ENCODE measurements at regions not wholly inside any gene's neighbourhood (a gene's known extent, or its start where the extent isn't known, plus 50 kb on each side); places are given as distances from the start of the nearest gene placed in this dataset.

DNA sequence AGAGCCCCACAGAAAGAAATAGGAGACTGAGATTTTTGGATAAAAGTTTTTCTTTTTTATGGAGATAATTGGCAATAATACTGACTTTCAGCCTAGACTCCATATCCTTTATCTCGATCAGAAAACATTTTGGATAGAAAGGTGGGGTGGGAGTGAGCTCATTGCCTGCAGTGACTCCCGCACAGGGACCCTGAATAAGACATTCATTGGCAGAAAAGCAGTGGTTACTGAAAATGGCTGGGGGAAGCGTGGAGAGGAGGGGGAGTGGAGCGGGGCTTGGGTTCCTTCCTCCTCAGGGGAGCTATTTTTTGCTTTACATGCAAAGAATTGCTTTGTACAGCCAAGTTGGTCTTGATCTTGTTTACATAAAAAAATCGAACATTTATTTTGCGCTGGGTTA, 90.4 kb upstream of the BMPER start:
- H3K27me3 ChIP-seq, result no peaks in the 10 kb centered on the region
- peak overlapping the region; percentile 67 for H3K4me2 ChIP-seq
- peaks cover 9% of the 10 kb centered on the region; the same call in 1 of the 2 replicates for H3K9me3 ChIP-seq
- H3K4me1 ChIP-seq, result peaks cover 21% of the 10 kb centered on the region
- TF ChIP-seq Cebpa-rat (IDR thresholded peaks at IDR 0.05), result no peak
- H3K27ac ChIP-seq, result peak overlapping the region; percentile 42
- H3K9ac ChIP-seq, result no peak overlapping the region
- 0 out of 2 replicates have a peak overlapping the region, but pooled peaks have one; percentile 4 for H3K4me3 ChIP-seq
- no peaks in the 10 kb centered on the region for H4K20me1 ChIP-seq
- H3K36me3 ChIP-seq, result no peaks in the 10 kb centered on the region

DNA sequence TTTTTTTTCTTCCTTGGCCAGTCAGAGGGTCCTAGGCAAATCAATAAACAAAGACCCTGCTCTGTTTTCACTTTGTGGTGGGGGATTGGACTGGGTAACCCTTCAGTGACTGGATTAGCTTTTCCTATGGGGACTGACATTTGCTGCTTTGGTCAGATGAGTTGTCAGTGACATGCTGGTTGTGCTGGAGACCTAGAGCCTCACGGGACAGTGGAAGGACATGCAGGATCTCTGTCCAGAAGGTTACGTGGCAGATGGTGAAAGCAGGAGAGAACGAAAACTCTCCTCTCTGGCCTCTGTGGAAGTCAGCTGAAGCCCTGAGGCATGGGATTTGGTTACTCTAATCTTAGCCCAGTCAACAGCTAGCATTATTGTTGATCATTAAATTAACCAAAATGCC, 90.0 kb upstream of the BMPER start:
- Histone ChIP-seq H3K36me3 (no peaks in the 10 kb centered on the region), H3K4me2 (peak overlapping the region; percentile 67), H3K27me3 (no peaks in the 10 kb centered on the region), H3K9ac (no peak overlapping the region), H3K4me3 (no peak overlapping the region), H3K4me1 (peaks cover 21% of the 10 kb centered on the region), H3K9me3 (peaks cover 13% of the 10 kb centered on the region; the same call in 1 of the 2 replicates), H3K27ac (no peak overlapping the region), H4K20me1 (no peaks in the 10 kb centered on the region)
- no peak for TF ChIP-seq Cebpa-rat (IDR thresholded peaks at IDR 0.05)

DNA sequence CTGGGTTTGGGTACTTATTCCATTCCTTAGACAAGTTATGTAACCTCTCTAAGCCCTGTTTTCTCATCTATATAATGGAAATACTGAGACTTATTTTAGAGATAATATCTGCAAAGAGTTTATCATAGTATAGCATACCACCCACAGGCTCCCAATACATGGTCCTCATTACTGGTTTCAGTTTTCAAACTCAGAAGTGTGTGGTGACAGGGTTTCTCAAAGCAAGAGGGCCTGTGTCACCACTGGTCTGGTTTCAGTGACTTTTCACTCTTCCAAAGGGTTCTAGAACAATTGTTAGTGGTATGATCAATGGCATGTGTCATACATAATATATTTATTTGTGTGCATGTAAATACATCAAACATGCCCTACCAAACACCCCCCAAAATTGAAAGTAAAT, 89.2 kb upstream of the BMPER start:
- Histone ChIP-seq H3K9me3 (peaks cover 15% of the 10 kb centered on the region; the same call in 1 of the 2 replicates), H3K27ac (no peak overlapping the region), H3K4me1 (peaks cover 21% of the 10 kb centered on the region), H4K20me1 (no peaks in the 10 kb centered on the region), H3K4me2 (no peak overlapping the region), H3K9ac (no peak overlapping the region), H3K4me3 (no peak overlapping the region), H3K36me3 (no peaks in the 10 kb centered on the region), H3K27me3 (no peaks in the 10 kb centered on the region)
- TF ChIP-seq Cebpa-rat (IDR thresholded peaks at IDR 0.05), result no peak

DNA sequence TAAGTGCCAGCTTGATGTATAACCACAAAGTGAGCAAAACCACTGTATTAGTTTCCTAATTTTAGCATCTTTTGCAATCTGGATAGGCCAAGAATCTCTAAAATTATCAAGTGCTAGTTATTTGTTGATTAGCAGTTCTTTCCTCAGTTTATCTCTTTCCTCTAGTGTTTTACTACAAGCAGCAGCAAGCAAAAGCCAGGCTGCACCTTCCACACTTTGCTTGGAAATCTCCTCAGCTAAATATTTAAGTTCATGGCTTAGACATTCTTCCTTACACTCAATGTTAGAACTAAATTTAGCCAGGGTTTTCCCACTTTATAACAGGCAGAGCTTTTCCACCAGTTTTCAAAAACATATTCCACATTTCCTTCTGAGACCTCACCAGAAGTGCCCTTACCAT, 85.7 kb upstream of the BMPER start:
- Histone ChIP-seq H3K4me3 (no peak overlapping the region), H3K4me1 (peaks cover 12% of the 10 kb centered on the region), H3K9ac (no peak overlapping the region), H4K20me1 (no peaks in the 10 kb centered on the region), H3K27ac (no peak overlapping the region), H3K27me3 (no peaks in the 10 kb centered on the region), H3K36me3 (no peaks in the 10 kb centered on the region), H3K4me2 (no peak overlapping the region), H3K9me3 (peaks cover 11% of the 10 kb centered on the region; the same call in 1 of the 2 replicates)
- TF ChIP-seq Cebpa-rat (IDR thresholded peaks at IDR 0.05), result no peak

DNA sequence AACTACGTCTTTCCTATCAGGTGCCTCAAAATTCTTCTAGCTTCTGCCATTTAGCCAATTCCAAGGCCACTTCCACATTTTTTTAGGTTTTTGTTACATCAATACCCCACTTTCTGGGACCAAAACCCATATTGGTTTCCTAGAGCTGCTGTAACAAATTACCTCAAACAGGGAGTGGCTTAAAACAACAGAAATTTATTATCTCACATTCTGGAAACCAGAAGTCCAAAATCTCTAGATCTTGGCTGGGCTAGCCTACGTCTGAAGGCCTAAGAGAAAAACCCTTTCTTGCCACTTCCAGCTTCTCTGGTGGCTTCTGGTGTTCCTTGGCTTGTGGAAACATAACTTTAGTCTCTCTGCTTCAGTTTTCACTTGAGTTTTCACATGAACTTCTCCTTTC, 85.1 kb upstream of the BMPER start:
- no peak overlapping the region for H3K9ac ChIP-seq
- no peak overlapping the region for H3K27ac ChIP-seq
- no peak overlapping the region for H3K4me3 ChIP-seq
- peaks cover 6% of the 10 kb centered on the region for H3K4me1 ChIP-seq
- no peaks in the 10 kb centered on the region for H3K36me3 ChIP-seq
- no peak overlapping the region for H3K4me2 ChIP-seq
- H4K20me1 ChIP-seq, result no peaks in the 10 kb centered on the region
- peaks cover 11% of the 10 kb centered on the region; the same call in 1 of the 2 replicates for H3K9me3 ChIP-seq
- TF ChIP-seq Cebpa-rat (IDR thresholded peaks at IDR 0.05), result no peak
- no peaks in the 10 kb centered on the region for H3K27me3 ChIP-seq

DNA sequence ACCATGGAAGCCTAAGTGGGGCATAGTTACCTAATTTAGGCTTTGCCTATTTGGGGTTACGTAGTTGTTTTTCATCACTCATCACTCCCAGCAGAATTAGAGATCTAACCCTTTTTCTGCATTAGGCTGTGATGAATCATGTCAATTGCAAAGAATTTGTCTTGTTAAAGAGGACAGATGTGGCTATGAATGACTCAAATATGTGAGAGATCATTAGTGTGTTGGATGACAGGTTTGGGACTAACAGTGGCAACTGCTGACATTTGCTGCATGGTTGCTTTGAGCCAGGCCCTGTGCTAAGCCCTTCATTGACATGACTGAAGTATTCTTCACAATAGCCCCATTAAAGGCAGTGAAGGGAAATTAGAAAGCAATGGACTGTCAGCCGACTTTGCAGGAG, 83.4 kb upstream of the BMPER start:
- Histone ChIP-seq H3K4me1 (no peaks in the 10 kb centered on the region), H3K27ac (no peak overlapping the region), H3K4me2 (no peak overlapping the region), H3K4me3 (no peak overlapping the region), H3K9me3 (peaks cover 11% of the 10 kb centered on the region; the same call in 1 of the 2 replicates), H4K20me1 (no peaks in the 10 kb centered on the region), H3K36me3 (no peaks in the 10 kb centered on the region), H3K27me3 (no peaks in the 10 kb centered on the region), H3K9ac (no peak overlapping the region)
- TF ChIP-seq Cebpa-rat (IDR thresholded peaks at IDR 0.05), result no peak

DNA sequence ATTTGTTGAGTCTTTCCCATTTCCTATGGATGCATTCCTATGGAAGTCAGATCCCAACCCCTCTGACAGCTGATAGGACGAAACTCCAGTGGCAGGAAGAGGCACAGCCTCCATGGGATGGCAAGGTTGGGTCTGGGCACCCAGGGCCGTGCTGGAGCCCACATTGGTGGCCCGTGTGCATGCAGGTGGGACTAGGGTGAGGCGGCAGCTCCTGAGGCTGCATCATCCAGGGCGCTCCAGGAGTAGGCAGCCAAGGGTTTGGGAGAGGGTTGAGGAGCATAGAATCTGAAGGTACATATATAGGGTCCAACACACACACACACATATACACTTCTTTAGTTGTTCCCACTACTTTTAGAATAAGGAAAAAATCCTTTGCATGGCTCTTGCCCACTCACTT, 81.4 kb upstream of the BMPER start:
- no peak for TF ChIP-seq Cebpa-rat (IDR thresholded peaks at IDR 0.05)
- H4K20me1 ChIP-seq, result no peaks in the 10 kb centered on the region
- H3K4me3 ChIP-seq, result no peak overlapping the region
- H3K9me3 ChIP-seq, result peaks cover 13% of the 10 kb centered on the region; the same call in 1 of the 2 replicates
- H3K36me3 ChIP-seq, result no peaks in the 10 kb centered on the region
- H3K4me1 ChIP-seq, result no peaks in the 10 kb centered on the region
- H3K4me2 ChIP-seq, result no peak overlapping the region
- H3K27ac ChIP-seq, result no peak overlapping the region
- no peaks in the 10 kb centered on the region for H3K27me3 ChIP-seq
- no peak overlapping the region for H3K9ac ChIP-seq

DNA sequence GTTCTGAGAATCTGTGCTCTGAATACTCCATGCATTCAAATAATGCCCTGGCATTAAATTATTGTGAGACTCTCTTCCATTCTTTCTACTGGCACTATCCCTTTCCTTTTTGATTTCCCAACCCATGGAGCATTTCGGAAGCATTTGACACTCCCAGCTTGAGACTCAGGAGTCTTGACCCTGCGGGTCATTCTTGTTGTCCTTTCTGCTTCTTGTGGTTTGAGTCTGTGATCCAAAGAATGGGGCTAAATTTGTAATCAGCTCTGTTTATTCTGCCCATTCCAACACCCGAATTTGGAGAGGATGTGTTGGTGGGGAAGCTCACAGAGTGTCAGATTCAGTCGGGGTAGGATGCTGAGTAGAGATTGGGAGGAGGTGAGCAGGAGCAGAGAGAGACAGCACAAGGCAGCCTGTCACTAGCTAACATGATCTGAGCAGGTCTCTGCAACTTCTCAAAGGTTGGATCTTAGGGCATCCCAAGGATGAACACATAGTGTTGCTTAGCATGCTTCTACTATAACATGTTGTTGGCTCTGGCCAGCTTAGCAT, 80.4 kb upstream of the BMPER start:
- H3K4me3 ChIP-seq, result no peak overlapping the region
- H3K27me3 ChIP-seq, result no peaks in the 10 kb centered on the region
- H3K4me2 ChIP-seq, result no peak overlapping the region

DNA sequence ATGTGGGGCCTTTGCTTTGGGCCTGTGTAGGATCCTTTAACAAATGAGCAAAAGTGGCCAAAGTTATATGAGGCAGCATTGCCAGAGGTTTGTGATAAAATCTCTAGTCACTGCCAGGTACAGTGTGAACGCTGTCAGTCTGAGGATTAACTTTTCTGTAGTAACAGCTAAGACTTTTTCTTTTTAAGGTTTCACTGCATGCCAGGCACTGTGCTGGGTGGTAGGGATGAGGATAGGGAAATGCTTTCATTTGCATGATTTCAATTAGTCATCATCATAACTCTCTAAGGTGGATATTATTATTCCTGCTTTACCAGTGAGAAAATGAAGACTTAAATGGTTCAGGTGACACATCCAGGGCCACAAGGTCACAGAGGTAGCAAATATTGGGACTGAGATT, 79.7 kb upstream of the BMPER start:
- Histone ChIP-seq H3K27me3 (no peaks in the 10 kb centered on the region), H3K36me3 (no peaks in the 10 kb centered on the region), H4K20me1 (no peaks in the 10 kb centered on the region), H3K4me3 (no peak overlapping the region), H3K27ac (no peak overlapping the region), H3K4me2 (no peak overlapping the region), H3K9me3 (0 out of 2 replicates have a peak, but pooled peaks cover 6% of the 10 kb centered on the region), H3K9ac (no peak overlapping the region), H3K4me1 (no peaks in the 10 kb centered on the region)
- no peak for TF ChIP-seq Cebpa-rat (IDR thresholded peaks at IDR 0.05)

More for the DNA sequence above, 80.4 kb upstream of the BMPER start:
- peaks cover 11% of the 10 kb centered on the region; the same call in 1 of the 2 replicates for H3K9me3 ChIP-seq
- no peaks in the 10 kb centered on the region for H3K4me1 ChIP-seq
- no peak for TF ChIP-seq Cebpa-rat (IDR thresholded peaks at IDR 0.05)
- no peak overlapping the region for H3K9ac ChIP-seq
- H3K27ac ChIP-seq, result no peak overlapping the region
- H3K36me3 ChIP-seq, result no peaks in the 10 kb centered on the region
- no peaks in the 10 kb centered on the region for H4K20me1 ChIP-seq

DNA sequence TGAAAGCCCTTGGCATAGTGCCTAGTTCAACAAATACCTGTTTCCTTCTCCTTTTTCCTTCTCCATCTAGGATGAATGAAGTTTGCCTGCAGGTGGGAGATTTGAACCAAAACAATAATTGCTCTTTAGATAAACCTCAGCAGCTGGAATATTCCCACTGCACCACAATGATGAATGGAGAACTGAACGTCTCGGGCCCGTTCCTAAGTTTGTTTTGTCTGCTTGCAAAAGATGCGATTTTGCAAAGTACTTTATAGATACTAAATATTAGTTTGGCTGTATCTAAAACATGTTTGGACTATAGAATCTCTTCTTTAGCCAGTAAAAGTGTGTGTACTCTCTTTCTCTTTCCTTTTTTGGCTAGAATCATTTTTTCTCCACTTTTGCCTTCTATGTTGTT, 75.8 kb upstream of the BMPER start:
- no peaks in the 10 kb centered on the region for H3K4me1 ChIP-seq
- no peaks in the 10 kb centered on the region for H3K36me3 ChIP-seq
- TF ChIP-seq Cebpa-rat (IDR thresholded peaks at IDR 0.05), result no peak
- no peaks in the 10 kb centered on the region for H4K20me1 ChIP-seq
- no peak overlapping the region for H3K4me2 ChIP-seq
- 0 out of 2 replicates have a peak, but pooled peaks cover 6% of the 10 kb centered on the region for H3K9me3 ChIP-seq
- no peak overlapping the region for H3K9ac ChIP-seq
- H3K27ac ChIP-seq, result no peak overlapping the region
- H3K27me3 ChIP-seq, result no peaks in the 10 kb centered on the region
- H3K4me3 ChIP-seq, result no peak overlapping the region
